RWPE2 (cell line): ENCODE measurements at regions not wholly inside any gene's neighbourhood (a gene's known extent, or its start where the extent isn't known, plus 50 kb on each side); places are given as distances from the start of the nearest gene placed in this dataset.
"Not testable (repeated sequence)": the region's sequence is repeated elsewhere in the genome, so short reads cannot be mapped to it uniquely, and the experiment has no call there.

Experiments used
- ATAC-seq: fragments of 200-7000 bp; cut with Tn5 transposase; 3 replicates; pipeline ENCODE4 v1.9.1; 2021; ENCODE audit warnings: low read depth
- DNase-seq: peaks from one replicate; pipeline ENCODE4 v3.0.0-alpha.2; 2020; ENCODE audit warnings: low spot score
- H3K27ac ChIP-seq: fragments of 450-650 bp; 2 replicates; pipeline ENCODE4 v1.5.1; 2017; ENCODE audit warnings: mild to moderate bottlenecking; ENCODE audit not compliant: poor library complexity, severe bottlenecking
- H3K27me3 ChIP-seq: fragments of 250-450 bp; sonication (Bioruptor Pico); 2 replicates; pipeline ENCODE4 v1.5.1; 2021; ENCODE audit warnings: mild to moderate bottlenecking, moderate library complexity; ENCODE audit not compliant: insufficient read depth, poor library complexity, severe bottlenecking
- H3K36me3 ChIP-seq: fragments of 250-450 bp; sonication (Bioruptor Pico); 2 replicates; pipeline ENCODE4 v1.5.1; 2020; ENCODE audit warnings: low read depth, mild to moderate bottlenecking, moderate library complexity
- H3K4me1 ChIP-seq: fragments of 250-450 bp; sonication (Bioruptor Pico); 2 replicates; pipeline ENCODE4 v1.5.1; 2021; ENCODE audit warnings: mild to moderate bottlenecking, moderate library complexity; ENCODE audit not compliant: insufficient read depth, poor library complexity, severe bottlenecking
- H3K4me3 ChIP-seq: fragments of 250-450 bp; sonication (Bioruptor Pico); 2 replicates; pipeline ENCODE4 v1.5.1; 2021; ENCODE audit warnings: mild to moderate bottlenecking, moderate library complexity; ENCODE audit not compliant: severe bottlenecking
- H3K9me3 ChIP-seq: fragments of 250-450 bp; sonication (Bioruptor Pico); 2 replicates; pipeline ENCODE4 v1.5.1; 2021; ENCODE audit warnings: mild to moderate bottlenecking, moderate library complexity; ENCODE audit not compliant: severe bottlenecking
- CTCF ChIP-seq: fragments of 450-650 bp; IDR thresholded peaks from one replicate; pipeline ENCODE4 v1.5.1; 2017; ENCODE audit warnings: mild to moderate bottlenecking, moderate library complexity; ENCODE audit not compliant: poor library complexity, severe bottlenecking

GRCh38 chr1:118294875-118295642, 110.0 kb upstream of the SPAG17 start:
- Histone ChIP-seq H3K27ac (no peak overlapping the region), H3K36me3 (no peaks in the 10 kb centered on the region), H3K27me3 (no peaks in the 10 kb centered on the region), H3K9me3 (no peaks in the 10 kb centered on the region), H3K4me1 (no peaks in the 10 kb centered on the region), H3K4me3 (no peak overlapping the region)
- no peak for TF ChIP-seq CTCF
- DNase-seq (no peak), ATAC-seq (no peak)

- Histone ChIP-seq H3K36me3 (no peaks in the 10 kb centered on the region), H3K27me3 (no peaks in the 10 kb centered on the region), H3K9me3 (no peaks in the 10 kb centered on the region), H3K4me1 (no peaks in the 10 kb centered on the region), H3K4me3 (no peak overlapping the region), H3K27ac (no peak overlapping the region)
- DNase-seq (no peak), ATAC-seq (no peak)
- TF ChIP-seq CTCF = no peak
These were observed 106.6 kb upstream of the SPAG17 start for GRCh38 chr1:118291661-118292060.

GRCh38 chr1:118290571-118290970, 105.5 kb upstream of the SPAG17 start:
- Histone ChIP-seq H3K4me1 (no peaks in the 10 kb centered on the region), H3K36me3 (no peaks in the 10 kb centered on the region), H3K4me3 (no peak overlapping the region), H3K27me3 (no peaks in the 10 kb centered on the region), H3K27ac (no peak overlapping the region), H3K9me3 (no peaks in the 10 kb centered on the region)
- DNase-seq = no peak
- ATAC-seq = no peak
- no peak for TF ChIP-seq CTCF

- Histone ChIP-seq H3K4me1 (no peaks in the 10 kb centered on the region), H3K27ac (no peak overlapping the region), H3K36me3 (no peaks in the 10 kb centered on the region), H3K27me3 (no peaks in the 10 kb centered on the region), H3K4me3 (no peak overlapping the region), H3K9me3 (no peaks in the 10 kb centered on the region)
- no peak for ATAC-seq
- DNase-seq = no peak
- no peak for TF ChIP-seq CTCF
These were observed 105.0 kb upstream of the SPAG17 start for GRCh38 chr1:118290046-118290445.

GRCh38 chr1:118280656-118281055, 95.6 kb upstream of the SPAG17 start:
- not testable (repeated sequence) for H3K4me1 ChIP-seq, DNase-seq, H3K27ac ChIP-seq, H3K9me3 ChIP-seq, ATAC-seq, H3K36me3 ChIP-seq, H3K27me3 ChIP-seq, H3K4me3 ChIP-seq
